SK-N-SH (cell line): ENCODE measurements at regions not wholly inside any gene's neighbourhood (a gene's known extent, or its start where the extent isn't known, plus 50 kb on each side); places are given as distances from the start of the nearest gene placed in this dataset.
A peak's percentile ranks its signal among the peaks of the same experiment; 100 is the strongest.

Experiments used
- CHD2 ChIP-seq: fragments of 150-350 bp; IDR thresholded peaks from 2 replicates; pipeline ENCODE4 v1.6.1; 2018; ENCODE audit warnings: low read length; ENCODE audit not compliant: partially characterized antibody
- EP300 ChIP-seq, 2 experiments: IDR thresholded peaks; 2 replicates each; pipeline versions ENCODE4 v1.4.0 to v1.6.1; 2012; ENCODE audit warnings: borderline replicate concordance in 1 of 2, low read depth in 1 of 2, low read length in 1 of 2
- FOXJ3 ChIP-seq: sonication (generic); formaldehyde crosslinking; IDR thresholded peaks from 2 replicates; pipeline ENCODE4 v1.5.1; 2020; ENCODE audit warnings: mild to moderate bottlenecking, missing genetic modification reagents
- FOXM1 ChIP-seq: IDR thresholded peaks from 2 replicates; pipeline ENCODE4 v1.4.0; 2012; ENCODE audit warnings: low read depth, mild to moderate bottlenecking
- MEF2A ChIP-seq: IDR thresholded peaks from 2 replicates; pipeline ENCODE4 v1.4.0; 2012; ENCODE audit warnings: low read depth, borderline replicate concordance
- POLR2AphosphoS5 ChIP-seq: IDR thresholded peaks from 2 replicates; pipeline ENCODE4 v1.6.1; 2012; ENCODE audit warnings: low read depth, low read length
- RAD21 ChIP-seq: IDR thresholded peaks from 2 replicates; pipeline ENCODE4 v1.6.1; 2012; ENCODE audit warnings: mild to moderate bottlenecking, low read length
- RCOR1 ChIP-seq: fragments of 150-350 bp; IDR thresholded peaks from 2 replicates; pipeline ENCODE4 v1.6.1; 2017; ENCODE audit warnings: antibody characterized with exemption, low read length
- SIN3A ChIP-seq: IDR thresholded peaks from 2 replicates; pipeline ENCODE4 v1.6.1; 2012; ENCODE audit warnings: low read depth, mild to moderate bottlenecking, low read length, moderate library complexity, borderline replicate concordance
- SMC3 ChIP-seq: IDR thresholded peaks from 2 replicates; pipeline ENCODE4 v1.6.1; 2012; ENCODE audit warnings: low read depth, low read length, improper control_type of control experiment
- TCF12 ChIP-seq: IDR thresholded peaks from 2 replicates; pipeline ENCODE4 v1.4.0; 2012
- YY1 ChIP-seq: IDR thresholded peaks from 2 replicates; pipeline ENCODE4 v1.4.0; 2012; ENCODE audit warnings: low read depth, mild to moderate bottlenecking
- TF ChIP-seq, protein P1 (sequence below): IDR thresholded peaks from 2 replicates; pipeline ENCODE4; 2012
- TF ChIP-seq, protein P2 (sequence below): fragments of 150-350 bp; IDR thresholded peaks from 2 replicates; pipeline ENCODE4 v1.6.1; 2016; ENCODE audit warnings: mild to moderate bottlenecking, low read depth, low read length
- TF ChIP-seq, protein P3 (sequence below): fragments of 200-600 bp; sonication (generic); IDR thresholded peaks from 2 replicates; pipeline ENCODE4 v1.6.1; 2017; ENCODE audit warnings: antibody characterized with exemption, mild to moderate bottlenecking, moderate library complexity
- TF ChIP-seq, protein P4 (sequence below): IDR thresholded peaks from 2 replicates; pipeline ENCODE4 v1.6.1; 2012; ENCODE audit warnings: mild to moderate bottlenecking, low read depth, low read length, moderate library complexity
- TF ChIP-seq, protein P5 (sequence below): IDR thresholded peaks from 2 replicates; pipeline ENCODE4 v1.4.0; 2012; ENCODE audit warnings: low read depth

DNA sequence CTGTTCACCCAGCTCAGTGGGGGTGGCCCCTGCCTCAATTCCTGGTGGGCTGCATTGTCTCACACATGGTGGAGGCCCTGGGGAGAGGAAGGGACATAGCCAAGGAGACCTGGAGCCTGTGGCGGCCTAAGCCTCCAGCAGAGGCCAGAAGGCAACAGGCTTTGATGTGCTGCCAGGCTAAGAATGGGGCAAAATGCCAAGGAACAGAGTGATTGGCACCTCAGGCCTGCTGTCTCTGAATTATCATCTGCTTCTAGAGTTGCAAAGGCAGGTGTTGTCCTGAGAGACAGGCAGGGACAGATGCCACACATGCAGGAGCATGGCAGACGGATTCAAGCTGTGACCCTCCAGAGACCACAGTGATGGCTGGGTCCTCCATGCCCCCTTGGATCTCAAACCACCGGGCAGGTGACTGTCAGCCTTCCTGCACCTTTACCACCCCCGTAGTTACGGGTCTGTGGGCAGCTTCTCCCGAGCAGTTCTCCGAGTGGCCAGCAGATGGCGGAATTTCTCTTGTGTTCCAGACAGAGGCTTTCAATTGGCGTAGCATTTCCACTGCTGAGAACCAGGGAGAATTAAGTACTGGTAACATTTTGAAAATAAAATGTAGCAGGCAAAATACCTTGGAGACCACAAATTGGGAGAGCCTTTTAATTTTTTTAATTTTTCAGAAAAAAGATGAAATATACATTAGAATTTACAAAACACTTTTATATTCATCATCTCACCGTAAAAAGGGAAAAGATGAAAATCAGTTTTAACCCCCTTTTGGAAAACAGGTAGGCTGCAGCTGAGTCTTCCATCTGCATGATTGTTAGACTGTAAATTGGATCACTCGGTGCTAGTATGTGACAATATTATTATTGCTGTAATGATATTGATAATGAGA, 525.5 kb upstream of the CFAP20DC start (continued):
- TF ChIP-seq RCOR1 (no peak), FOXJ3 (CRISPR knock-in tag) (no peak), SMC3 (peak; percentile 92), TCF12 (no peak), RAD21 (peak; percentile 97), FOXM1 (no peak), CHD2 (no peak), SIN3A (no peak), MEF2A (no peak), EP300 (IDR thresholded peaks at IDR 0.05; ENCODE audit: borderline replicate concordance in 1 of 2, low read depth in 1 of 2, low read length in 1 of 2) (no peak), YY1 (no peak), POLR2AphosphoS5 (no peak)
- TF ChIP-seq, protein P1, sequence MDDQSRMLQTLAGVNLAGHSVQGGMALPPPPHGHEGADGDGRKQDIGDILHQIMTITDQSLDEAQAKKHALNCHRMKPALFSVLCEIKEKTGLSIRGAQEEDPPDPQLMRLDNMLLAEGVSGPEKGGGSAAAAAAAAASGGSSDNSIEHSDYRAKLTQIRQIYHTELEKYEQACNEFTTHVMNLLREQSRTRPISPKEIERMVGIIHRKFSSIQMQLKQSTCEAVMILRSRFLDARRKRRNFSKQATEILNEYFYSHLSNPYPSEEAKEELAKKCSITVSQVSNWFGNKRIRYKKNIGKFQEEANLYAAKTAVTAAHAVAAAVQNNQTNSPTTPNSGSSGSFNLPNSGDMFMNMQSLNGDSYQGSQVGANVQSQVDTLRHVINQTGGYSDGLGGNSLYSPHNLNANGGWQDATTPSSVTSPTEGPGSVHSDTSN, result no peak
- TF ChIP-seq, protein P2, sequence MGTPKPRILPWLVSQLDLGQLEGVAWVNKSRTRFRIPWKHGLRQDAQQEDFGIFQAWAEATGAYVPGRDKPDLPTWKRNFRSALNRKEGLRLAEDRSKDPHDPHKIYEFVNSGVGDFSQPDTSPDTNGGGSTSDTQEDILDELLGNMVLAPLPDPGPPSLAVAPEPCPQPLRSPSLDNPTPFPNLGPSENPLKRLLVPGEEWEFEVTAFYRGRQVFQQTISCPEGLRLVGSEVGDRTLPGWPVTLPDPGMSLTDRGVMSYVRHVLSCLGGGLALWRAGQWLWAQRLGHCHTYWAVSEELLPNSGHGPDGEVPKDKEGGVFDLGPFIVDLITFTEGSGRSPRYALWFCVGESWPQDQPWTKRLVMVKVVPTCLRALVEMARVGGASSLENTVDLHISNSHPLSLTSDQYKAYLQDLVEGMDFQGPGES, result no peak
- TF ChIP-seq, protein P3, sequence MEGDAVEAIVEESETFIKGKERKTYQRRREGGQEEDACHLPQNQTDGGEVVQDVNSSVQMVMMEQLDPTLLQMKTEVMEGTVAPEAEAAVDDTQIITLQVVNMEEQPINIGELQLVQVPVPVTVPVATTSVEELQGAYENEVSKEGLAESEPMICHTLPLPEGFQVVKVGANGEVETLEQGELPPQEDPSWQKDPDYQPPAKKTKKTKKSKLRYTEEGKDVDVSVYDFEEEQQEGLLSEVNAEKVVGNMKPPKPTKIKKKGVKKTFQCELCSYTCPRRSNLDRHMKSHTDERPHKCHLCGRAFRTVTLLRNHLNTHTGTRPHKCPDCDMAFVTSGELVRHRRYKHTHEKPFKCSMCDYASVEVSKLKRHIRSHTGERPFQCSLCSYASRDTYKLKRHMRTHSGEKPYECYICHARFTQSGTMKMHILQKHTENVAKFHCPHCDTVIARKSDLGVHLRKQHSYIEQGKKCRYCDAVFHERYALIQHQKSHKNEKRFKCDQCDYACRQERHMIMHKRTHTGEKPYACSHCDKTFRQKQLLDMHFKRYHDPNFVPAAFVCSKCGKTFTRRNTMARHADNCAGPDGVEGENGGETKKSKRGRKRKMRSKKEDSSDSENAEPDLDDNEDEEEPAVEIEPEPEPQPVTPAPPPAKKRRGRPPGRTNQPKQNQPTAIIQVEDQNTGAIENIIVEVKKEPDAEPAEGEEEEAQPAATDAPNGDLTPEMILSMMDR, result peak; percentile 96
- TF ChIP-seq, protein P4, sequence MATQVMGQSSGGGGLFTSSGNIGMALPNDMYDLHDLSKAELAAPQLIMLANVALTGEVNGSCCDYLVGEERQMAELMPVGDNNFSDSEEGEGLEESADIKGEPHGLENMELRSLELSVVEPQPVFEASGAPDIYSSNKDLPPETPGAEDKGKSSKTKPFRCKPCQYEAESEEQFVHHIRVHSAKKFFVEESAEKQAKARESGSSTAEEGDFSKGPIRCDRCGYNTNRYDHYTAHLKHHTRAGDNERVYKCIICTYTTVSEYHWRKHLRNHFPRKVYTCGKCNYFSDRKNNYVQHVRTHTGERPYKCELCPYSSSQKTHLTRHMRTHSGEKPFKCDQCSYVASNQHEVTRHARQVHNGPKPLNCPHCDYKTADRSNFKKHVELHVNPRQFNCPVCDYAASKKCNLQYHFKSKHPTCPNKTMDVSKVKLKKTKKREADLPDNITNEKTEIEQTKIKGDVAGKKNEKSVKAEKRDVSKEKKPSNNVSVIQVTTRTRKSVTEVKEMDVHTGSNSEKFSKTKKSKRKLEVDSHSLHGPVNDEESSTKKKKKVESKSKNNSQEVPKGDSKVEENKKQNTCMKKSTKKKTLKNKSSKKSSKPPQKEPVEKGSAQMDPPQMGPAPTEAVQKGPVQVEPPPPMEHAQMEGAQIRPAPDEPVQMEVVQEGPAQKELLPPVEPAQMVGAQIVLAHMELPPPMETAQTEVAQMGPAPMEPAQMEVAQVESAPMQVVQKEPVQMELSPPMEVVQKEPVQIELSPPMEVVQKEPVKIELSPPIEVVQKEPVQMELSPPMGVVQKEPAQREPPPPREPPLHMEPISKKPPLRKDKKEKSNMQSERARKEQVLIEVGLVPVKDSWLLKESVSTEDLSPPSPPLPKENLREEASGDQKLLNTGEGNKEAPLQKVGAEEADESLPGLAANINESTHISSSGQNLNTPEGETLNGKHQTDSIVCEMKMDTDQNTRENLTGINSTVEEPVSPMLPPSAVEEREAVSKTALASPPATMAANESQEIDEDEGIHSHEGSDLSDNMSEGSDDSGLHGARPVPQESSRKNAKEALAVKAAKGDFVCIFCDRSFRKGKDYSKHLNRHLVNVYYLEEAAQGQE, result no peak
- TF ChIP-seq, protein P5, sequence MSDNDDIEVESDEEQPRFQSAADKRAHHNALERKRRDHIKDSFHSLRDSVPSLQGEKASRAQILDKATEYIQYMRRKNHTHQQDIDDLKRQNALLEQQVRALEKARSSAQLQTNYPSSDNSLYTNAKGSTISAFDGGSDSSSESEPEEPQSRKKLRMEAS, result no peak
